GM18907 (cell line): ENCODE measurements at regions not wholly inside any gene's neighbourhood (a gene's known extent, or its start where the extent isn't known, plus 50 kb on each side); places are given as distances from the start of the nearest gene placed in this dataset.

Experiments used
- ATAC-seq: cut with Tn5 transposase; IDR thresholded peaks from one replicate; pipeline ENCODE4 v1.9.1; 2021; ENCODE audit warnings: mild to moderate bottlenecking, moderate library complexity; ENCODE audit not compliant: unreplicated experiment

- no peak for ATAC-seq
Observed at GRCh38 chr16:8375232-8375587, 215.1 kb downstream of the TMEM114 start.

- ATAC-seq, result no peak
Observed at GRCh38 chr16:8374586-8375231, 215.6 kb downstream of the TMEM114 start.

- ATAC-seq, result no peak
Observed at GRCh38 chr16:8373676-8374431, 216.5 kb downstream of the TMEM114 start.

- ATAC-seq, result no peak
Observed at GRCh38 chr16:8372141-8372540, 218.2 kb downstream of the TMEM114 start.

- ATAC-seq, result no peak
Observed at GRCh38 chr16:8370374-8371270, 219.7 kb downstream of the TMEM114 start.

GRCh38 chr16:8358937-8359336, 231.4 kb downstream of the TMEM114 start:
- no peak for ATAC-seq

GRCh38 chr16:8355675-8356074, 234.6 kb downstream of the TMEM114 start:
- ATAC-seq, result no peak

- no peak for ATAC-seq
Observed at GRCh38 chr16:8346294-8346693, 244.0 kb downstream of the TMEM114 start.

GRCh38 chr16:8342276-8342675, 248.0 kb downstream of the TMEM114 start:
- no peak for ATAC-seq

- ATAC-seq, result no peak
Observed at GRCh38 chr16:8330761-8331160, 259.6 kb downstream of the TMEM114 start.

GRCh38 chr16:8326232-8326631, 264.1 kb downstream of the TMEM114 start:
- ATAC-seq, result no peak

GRCh38 chr16:8323153-8323552, 267.2 kb downstream of the TMEM114 start:
- ATAC-seq, result no peak

- ATAC-seq, result no peak
Observed at GRCh38 chr16:8320131-8320530, 270.2 kb downstream of the TMEM114 start.

- no peak for ATAC-seq
Observed at GRCh38 chr16:8310816-8311215, 279.5 kb downstream of the TMEM114 start.

- no peak for ATAC-seq
Observed at GRCh38 chr16:8310323-8310722, 280.0 kb downstream of the TMEM114 start.

GRCh38 chr16:8305201-8305600, 285.1 kb downstream of the TMEM114 start:
- ATAC-seq, result no peak

- ATAC-seq, result no peak
Observed at GRCh38 chr16:8299635-8300034, 290.7 kb downstream of the TMEM114 start.

- ATAC-seq, result no peak
Observed at GRCh38 chr16:8295513-8296237, 294.6 kb downstream of the TMEM114 start.

- ATAC-seq, result no peak
Observed at GRCh38 chr16:8293413-8293812, 296.9 kb downstream of the TMEM114 start.

GRCh38 chr16:8292271-8292670, 298.0 kb downstream of the TMEM114 start:
- no peak for ATAC-seq

- ATAC-seq, result no peak
Observed at GRCh38 chr16:8286348-8286747, 304.0 kb downstream of the TMEM114 start.
